PC-9 (cell line): ENCODE measurements at regions not wholly inside any gene's neighbourhood (a gene's known extent, or its start where the extent isn't known, plus 50 kb on each side); places are given as distances from the start of the nearest gene placed in this dataset.

ENCODE experiments used
- BruUV-seq: library from RNA; stranded (reverse); fragments of 400-500 nt; replicated peaks from 2 replicates; lab custom pipeline; 2021; lab: Mats Ljungman, UMichigan
- CTCF ChIA-PET: fragments of 300-600 bp; sonication (Branson Sonifier 250); formaldehyde crosslinking; loops from one replicate; lab custom pipeline; 2022; ENCODE audit warnings: antibody characterized with exemption; lab: Charles Lee
- POLR2A ChIA-PET: fragments of 300-600 bp; sonication (Branson Sonifier 250); formaldehyde crosslinking; loops from one replicate; lab custom pipeline; 2022; ENCODE audit warnings: antibody characterized with exemption; ENCODE audit not compliant: unreplicated experiment; lab: Charles Lee
- DNase-seq, 2 experiments: peaks; one replicate each; pipeline versions ENCODE4 v3.0.0 to v3.0.0-alpha.2; 2015 to 2022; ENCODE audit warnings: mixed read lengths in 1 of 2
- H2AFZ ChIP-seq: fragments of 200-600 bp; sonication (generic); 2 replicates; pipeline ENCODE4 v1.8.1; 2017; ENCODE audit warnings: antibody characterized with exemption
- H3F3A ChIP-seq: fragments of 200-600 bp; sonication (generic); 2 replicates; pipeline ENCODE4 v1.8.1; 2017; ENCODE audit warnings: antibody characterized with exemption, mild to moderate bottlenecking, low read depth; ENCODE audit not compliant: insufficient read depth
- H3K27ac ChIP-seq: fragments of 200-600 bp; sonication (generic); 2 replicates; pipeline ENCODE4 v1.6.1; 2016; ENCODE audit warnings: mixed run types
- H3K27me3 ChIP-seq: fragments of 200-600 bp; sonication (generic); 2 replicates; pipeline ENCODE4 v1.6.1; 2016; ENCODE audit warnings: low read depth, mixed run types; ENCODE audit not compliant: insufficient read depth
- H3K36me3 ChIP-seq: fragments of 200-600 bp; sonication (generic); 2 replicates; pipeline ENCODE4 v1.6.1; 2016; ENCODE audit warnings: low read depth, mixed run types
- H3K4me1 ChIP-seq: fragments of 200-600 bp; sonication (generic); replicated peaks from 2 replicates; pipeline ENCODE4 v1.6.1; 2016; ENCODE audit warnings: mixed run types; ENCODE audit not compliant: insufficient read depth
- H3K4me2 ChIP-seq: fragments of 200-600 bp; sonication (generic); 2 replicates; pipeline ENCODE4 v1.6.1; 2017; ENCODE audit warnings: mixed run types
- H3K4me3 ChIP-seq: fragments of 200-600 bp; sonication (generic); 2 replicates; pipeline ENCODE4 v1.6.1; 2016; ENCODE audit warnings: mixed run types
- H3K79me2 ChIP-seq: fragments of 200-600 bp; sonication (generic); 2 replicates; pipeline ENCODE4 v1.6.1; 2017; ENCODE audit warnings: low read depth, mixed run types
- H3K9me2 ChIP-seq: fragments of 200-600 bp; sonication (generic); 2 replicates; pipeline ENCODE4 v1.8.1; 2017; ENCODE audit warnings: mild to moderate bottlenecking; ENCODE audit not compliant: insufficient read depth
- H3K9me3 ChIP-seq: fragments of 200-600 bp; sonication (generic); 2 replicates; pipeline ENCODE4 v1.8.1; 2016; ENCODE audit warnings: low read depth; ENCODE audit not compliant: insufficient read depth
- H4K20me1 ChIP-seq: fragments of 200-600 bp; sonication (generic); 2 replicates; pipeline ENCODE4 v1.8.1; 2017; ENCODE audit not compliant: insufficient read depth
- EZH2 ChIP-seq: fragments of 200-600 bp; sonication (generic); IDR thresholded peaks from 2 replicates; pipeline ENCODE4 v1.8.0; 2017; ENCODE audit warnings: antibody characterized with exemption, low read depth
- intact Hi-C: fragments of 100-400 bp; cut with micrococcal nuclease; formaldehyde crosslinking; loops from one replicate; pipeline ENCODE4 v1.10.0; 2022; ENCODE audit not compliant: unreplicated experiment
- TF ChIP-seq, protein P1 (sequence below): fragments of 200-600 bp; sonication (generic); conservative IDR thresholded peaks from 2 replicates; pipeline ENCODE4 v1.6.1; 2017; ENCODE audit warnings: mixed run types, antibody characterized with exemption, mild to moderate bottlenecking, moderate library complexity

- intact Hi-C loops = no loop called here
- BruUV-seq = no TSS peak
- no peak for DNase-seq
- no peaks in the 10 kb centered on the region; the same call in 1 of the 2 replicates for H3F3A ChIP-seq
- H3K36me3 ChIP-seq = no peaks in the 10 kb centered on the region
- CTCF ChIA-PET = no interaction called here
- no peak overlapping the region for H2AFZ ChIP-seq
- no peak overlapping the region for H3K27ac ChIP-seq
- H3K79me2 ChIP-seq = no peaks in the 10 kb centered on the region
- H3K4me3 ChIP-seq = no peak overlapping the region
- H3K9me2 ChIP-seq = no peaks in the 10 kb centered on the region
- peaks cover 14% of the 10 kb centered on the region for H3K9me3 ChIP-seq
- H3K27me3 ChIP-seq = no peaks in the 10 kb centered on the region
- H4K20me1 ChIP-seq = no peaks in the 10 kb centered on the region
- POLR2A ChIA-PET = no interaction called here
- no peaks in the 10 kb centered on the region for H3K4me1 ChIP-seq
- no peak for TF ChIP-seq EZH2
- TF ChIP-seq, protein P1, sequence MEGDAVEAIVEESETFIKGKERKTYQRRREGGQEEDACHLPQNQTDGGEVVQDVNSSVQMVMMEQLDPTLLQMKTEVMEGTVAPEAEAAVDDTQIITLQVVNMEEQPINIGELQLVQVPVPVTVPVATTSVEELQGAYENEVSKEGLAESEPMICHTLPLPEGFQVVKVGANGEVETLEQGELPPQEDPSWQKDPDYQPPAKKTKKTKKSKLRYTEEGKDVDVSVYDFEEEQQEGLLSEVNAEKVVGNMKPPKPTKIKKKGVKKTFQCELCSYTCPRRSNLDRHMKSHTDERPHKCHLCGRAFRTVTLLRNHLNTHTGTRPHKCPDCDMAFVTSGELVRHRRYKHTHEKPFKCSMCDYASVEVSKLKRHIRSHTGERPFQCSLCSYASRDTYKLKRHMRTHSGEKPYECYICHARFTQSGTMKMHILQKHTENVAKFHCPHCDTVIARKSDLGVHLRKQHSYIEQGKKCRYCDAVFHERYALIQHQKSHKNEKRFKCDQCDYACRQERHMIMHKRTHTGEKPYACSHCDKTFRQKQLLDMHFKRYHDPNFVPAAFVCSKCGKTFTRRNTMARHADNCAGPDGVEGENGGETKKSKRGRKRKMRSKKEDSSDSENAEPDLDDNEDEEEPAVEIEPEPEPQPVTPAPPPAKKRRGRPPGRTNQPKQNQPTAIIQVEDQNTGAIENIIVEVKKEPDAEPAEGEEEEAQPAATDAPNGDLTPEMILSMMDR = no peak
- H3K4me2 ChIP-seq = no peak overlapping the region
Measured at GRCh38 chr11:69551963-69552362, 70.5 kb downstream of the LINC01488 start.

GRCh38 chr11:69552951-69553350 lies 71.5 kb downstream of the LINC01488 start:
- no peak overlapping the region for H3K27ac ChIP-seq
- POLR2A ChIA-PET = no interaction called here
- no peaks in the 10 kb centered on the region for H4K20me1 ChIP-seq
- no peaks in the 10 kb centered on the region for H3K36me3 ChIP-seq
- H3K4me1 ChIP-seq = no peaks in the 10 kb centered on the region
- peaks cover 14% of the 10 kb centered on the region for H3K9me3 ChIP-seq
- CTCF ChIA-PET = no interaction called here
- no peak overlapping the region for H2AFZ ChIP-seq
- no TSS peak for BruUV-seq
- no peak overlapping the region for H3K4me3 ChIP-seq
- no peaks in the 10 kb centered on the region for H3K9me2 ChIP-seq
- H3K27me3 ChIP-seq = no peaks in the 10 kb centered on the region
- no peak for DNase-seq
- H3K4me2 ChIP-seq = no peak overlapping the region
- no peaks in the 10 kb centered on the region; the same call in 1 of the 2 replicates for H3F3A ChIP-seq
- intact Hi-C loops = no loop called here
- TF ChIP-seq, protein P1 = no peak
- TF ChIP-seq EZH2 = no peak
- H3K79me2 ChIP-seq = no peaks in the 10 kb centered on the region

GRCh38 chr11:69553416-69554357 lies 72.2 kb downstream of the LINC01488 start:
- H3F3A ChIP-seq = no peaks in the 10 kb centered on the region; the same call in 1 of the 2 replicates
- no peaks in the 10 kb centered on the region for H3K27me3 ChIP-seq
- TF ChIP-seq, protein P1 = no peak
- no peak for TF ChIP-seq EZH2
- H3K79me2 ChIP-seq = no peaks in the 10 kb centered on the region
- no peaks in the 10 kb centered on the region for H3K9me2 ChIP-seq
- POLR2A ChIA-PET = no interaction called here
- intact Hi-C loops = no loop called here
- BruUV-seq = no TSS peak
- no peak overlapping the region for H2AFZ ChIP-seq
- H3K4me3 ChIP-seq = no peak overlapping the region
- H3K27ac ChIP-seq = no peak overlapping the region
- H3K4me1 ChIP-seq = no peaks in the 10 kb centered on the region
- H4K20me1 ChIP-seq = no peaks in the 10 kb centered on the region
- CTCF ChIA-PET = no interaction called here
- H3K36me3 ChIP-seq = no peaks in the 10 kb centered on the region
- H3K9me3 ChIP-seq = peaks cover 14% of the 10 kb centered on the region
- no peak overlapping the region for H3K4me2 ChIP-seq
- DNase-seq = no peak
